ENCODE measurements at regions not wholly inside any gene's neighbourhood (a gene's known extent, or its start where the extent isn't known, plus 50 kb on each side); places are given as distances from the start of the nearest gene placed in this dataset.

DNA sequence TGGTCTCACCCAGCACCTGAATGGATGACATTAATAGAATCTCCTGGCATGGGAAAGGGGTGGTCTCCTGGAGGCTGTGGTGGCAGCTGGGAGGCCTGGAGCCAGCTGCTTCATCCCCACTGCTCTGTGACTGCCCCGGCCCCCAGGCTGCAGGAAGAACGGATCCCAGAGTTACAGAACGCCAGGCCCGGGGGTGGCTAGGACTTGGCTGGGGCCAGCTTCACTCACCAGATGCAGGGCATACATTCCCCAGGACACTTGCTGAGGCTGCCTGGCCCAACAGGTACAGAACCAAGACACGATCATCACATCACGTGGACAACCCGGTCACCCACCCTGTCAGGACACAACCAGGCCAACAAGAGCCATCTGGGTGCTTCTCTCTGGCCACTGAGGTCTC lies 178.6 kb upstream of the SALL3 start:
- TF ChIP-seq, protein P1, sequence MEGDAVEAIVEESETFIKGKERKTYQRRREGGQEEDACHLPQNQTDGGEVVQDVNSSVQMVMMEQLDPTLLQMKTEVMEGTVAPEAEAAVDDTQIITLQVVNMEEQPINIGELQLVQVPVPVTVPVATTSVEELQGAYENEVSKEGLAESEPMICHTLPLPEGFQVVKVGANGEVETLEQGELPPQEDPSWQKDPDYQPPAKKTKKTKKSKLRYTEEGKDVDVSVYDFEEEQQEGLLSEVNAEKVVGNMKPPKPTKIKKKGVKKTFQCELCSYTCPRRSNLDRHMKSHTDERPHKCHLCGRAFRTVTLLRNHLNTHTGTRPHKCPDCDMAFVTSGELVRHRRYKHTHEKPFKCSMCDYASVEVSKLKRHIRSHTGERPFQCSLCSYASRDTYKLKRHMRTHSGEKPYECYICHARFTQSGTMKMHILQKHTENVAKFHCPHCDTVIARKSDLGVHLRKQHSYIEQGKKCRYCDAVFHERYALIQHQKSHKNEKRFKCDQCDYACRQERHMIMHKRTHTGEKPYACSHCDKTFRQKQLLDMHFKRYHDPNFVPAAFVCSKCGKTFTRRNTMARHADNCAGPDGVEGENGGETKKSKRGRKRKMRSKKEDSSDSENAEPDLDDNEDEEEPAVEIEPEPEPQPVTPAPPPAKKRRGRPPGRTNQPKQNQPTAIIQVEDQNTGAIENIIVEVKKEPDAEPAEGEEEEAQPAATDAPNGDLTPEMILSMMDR (IDR thresholded peaks at IDR 0.05; ENCODE audit: control insufficient read depth, insufficient read depth, low read depth, low read length, missing control alignments), result no peak
- H3K4me3 ChIP-seq (ENCODE audit: control insufficient read depth, low read depth, low read length), result no peak overlapping the region
- DNase-seq (ENCODE audit: low read depth), result no peak

DNA sequence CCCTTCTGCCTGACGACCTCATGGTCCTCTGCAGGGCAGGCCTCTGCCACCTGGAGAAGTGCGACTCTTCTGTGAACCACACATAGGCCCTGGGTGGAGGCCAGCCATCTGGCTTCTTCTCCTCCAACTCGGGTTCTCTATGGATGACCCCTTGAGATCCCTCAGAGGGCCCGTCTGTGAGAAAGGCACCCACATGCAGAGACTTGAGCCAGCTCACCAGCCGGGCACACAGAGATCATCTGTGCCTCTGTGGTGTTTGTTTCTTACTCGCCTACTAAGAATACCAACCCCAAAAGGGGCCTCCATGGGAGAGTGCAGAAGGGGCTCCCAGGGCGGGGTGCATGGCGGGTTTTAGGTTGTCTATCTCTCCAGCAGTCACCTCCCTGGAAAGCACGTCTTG lies 176.5 kb upstream of the SALL3 start:
- no peak overlapping the region for H3K4me3 ChIP-seq (ENCODE audit: control insufficient read depth, low read depth, low read length)
- DNase-seq (ENCODE audit: low read depth), result no peak
- TF ChIP-seq, protein P1 (IDR thresholded peaks at IDR 0.05; ENCODE audit: control insufficient read depth, insufficient read depth, low read depth, low read length, missing control alignments), result no peak

DNA sequence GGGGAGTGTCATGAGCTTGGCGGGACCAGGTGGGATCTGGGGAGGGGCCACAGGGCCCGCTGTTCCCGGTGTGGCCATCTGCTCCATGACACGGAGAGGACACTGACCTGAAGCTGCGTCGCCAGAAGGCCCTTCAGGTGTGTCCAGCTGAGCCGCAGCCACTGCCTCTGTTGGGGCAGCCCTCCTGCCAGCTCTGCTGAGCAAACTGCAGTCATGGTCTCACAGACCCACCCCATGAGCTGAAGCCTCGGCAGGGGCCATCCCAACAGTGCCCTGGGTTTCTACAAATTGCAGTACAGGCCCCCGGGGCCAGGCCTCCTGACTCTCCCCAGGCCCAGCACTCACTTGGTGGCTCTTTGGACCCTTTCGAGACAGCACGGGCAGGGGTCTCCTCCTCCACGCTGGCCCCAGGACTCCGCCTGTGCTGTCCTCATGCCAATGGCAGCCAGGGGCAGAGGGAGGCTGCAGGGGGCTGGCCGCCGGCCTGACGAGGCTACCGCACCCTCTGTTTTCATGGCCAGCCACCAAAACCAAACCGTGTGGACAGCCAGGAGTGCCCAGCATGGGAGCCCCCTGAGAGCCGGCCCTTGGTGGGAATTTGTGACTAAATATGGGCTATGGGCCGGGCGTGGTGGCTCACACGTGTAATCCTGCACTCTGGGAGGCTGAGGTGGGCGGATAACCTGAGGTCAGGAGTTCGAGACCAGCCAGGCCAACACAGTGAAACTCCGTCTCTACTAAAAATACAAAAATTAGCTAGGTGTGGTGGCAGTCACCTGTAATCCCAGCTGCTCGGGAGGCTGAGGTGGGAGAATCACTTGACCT lies 175.2 kb upstream of the SALL3 start:
- H3K4me3 ChIP-seq (ENCODE audit: control insufficient read depth, low read depth, low read length), result no peak overlapping the region
- no peak for DNase-seq (ENCODE audit: low read depth)
- TF ChIP-seq, protein P1 (IDR thresholded peaks at IDR 0.05; ENCODE audit: control insufficient read depth, insufficient read depth, low read depth, low read length, missing control alignments), result no peak

DNA sequence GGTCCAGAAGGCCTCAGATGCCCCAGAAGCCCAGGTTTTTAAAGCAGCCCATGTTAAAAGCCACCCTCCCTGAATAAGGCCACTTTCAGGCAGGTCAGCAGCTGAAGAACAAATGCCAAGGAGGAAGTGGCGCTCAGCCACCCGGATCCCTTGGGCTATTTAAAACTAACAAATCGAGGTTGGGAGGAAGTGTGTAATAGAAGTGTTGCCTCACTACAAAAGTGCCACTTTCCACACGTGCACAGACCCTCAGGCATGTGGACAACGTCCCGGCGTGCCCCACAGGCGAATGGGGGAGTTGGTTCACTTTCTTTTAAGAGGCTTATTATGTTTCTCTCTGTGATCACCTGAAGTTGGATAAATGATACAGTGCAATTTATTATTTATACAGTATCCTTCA lies 173.8 kb upstream of the SALL3 start:
- no peak overlapping the region for H3K4me3 ChIP-seq (ENCODE audit: control insufficient read depth, low read depth, low read length)
- DNase-seq (ENCODE audit: low read depth), result no peak

DNA sequence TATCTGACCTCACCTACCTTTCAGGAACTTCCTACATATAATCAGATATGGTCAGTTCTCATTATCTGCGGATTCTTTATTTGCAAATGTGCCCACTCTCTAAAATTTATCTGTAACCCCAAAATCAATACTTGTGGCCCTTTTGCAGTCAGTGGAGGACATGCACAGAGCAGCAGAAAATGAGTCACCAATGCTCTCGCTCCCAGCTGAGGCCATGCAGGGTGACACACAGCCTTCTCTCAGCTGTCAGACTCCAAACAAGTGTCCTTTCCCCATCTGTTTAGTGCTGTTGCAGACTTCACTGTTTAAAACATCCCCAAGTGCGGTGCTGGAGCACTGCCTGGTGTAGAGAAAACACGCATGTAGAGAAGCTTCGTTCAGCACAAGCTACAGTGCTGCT lies 171.9 kb upstream of the SALL3 start:
- TF ChIP-seq, protein P1 (IDR thresholded peaks at IDR 0.05; ENCODE audit: control insufficient read depth, insufficient read depth, low read depth, low read length, missing control alignments), result no peak
- H3K4me3 ChIP-seq (ENCODE audit: control insufficient read depth, low read depth, low read length), result no peak overlapping the region
- DNase-seq (ENCODE audit: low read depth), result no peak

More for the DNA sequence above, 173.8 kb upstream of the SALL3 start:
- TF ChIP-seq, protein P1 (IDR thresholded peaks at IDR 0.05; ENCODE audit: control insufficient read depth, insufficient read depth, low read depth, low read length, missing control alignments), result no peak

DNA sequence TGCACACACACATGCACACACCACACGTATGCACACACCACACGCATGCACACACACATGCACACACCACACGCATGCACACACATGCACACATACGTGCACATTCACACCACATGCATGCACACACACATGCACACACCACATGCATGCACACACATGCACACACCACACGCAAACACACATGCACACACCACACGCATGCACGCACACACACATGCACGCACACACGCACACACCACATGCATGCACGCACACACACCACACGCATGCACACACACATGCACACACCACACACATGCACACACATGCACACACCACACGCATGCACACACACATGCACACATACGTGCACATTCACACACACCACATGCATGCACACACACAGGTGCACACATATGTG lies 169.8 kb upstream of the SALL3 start:
- no peak overlapping the region for H3K4me3 ChIP-seq (ENCODE audit: control insufficient read depth, low read depth, low read length)
- TF ChIP-seq, protein P1 (IDR thresholded peaks at IDR 0.05; ENCODE audit: control insufficient read depth, insufficient read depth, low read depth, low read length, missing control alignments), result no peak
- no peak for DNase-seq (ENCODE audit: low read depth)

Data from AG09309 (cell line).